ENCODE measurements at regions not wholly inside any gene's neighbourhood (a gene's known extent, or its start where the extent isn't known, plus 50 kb on each side); places are given as distances from the start of the nearest gene placed in this dataset.

DNA sequence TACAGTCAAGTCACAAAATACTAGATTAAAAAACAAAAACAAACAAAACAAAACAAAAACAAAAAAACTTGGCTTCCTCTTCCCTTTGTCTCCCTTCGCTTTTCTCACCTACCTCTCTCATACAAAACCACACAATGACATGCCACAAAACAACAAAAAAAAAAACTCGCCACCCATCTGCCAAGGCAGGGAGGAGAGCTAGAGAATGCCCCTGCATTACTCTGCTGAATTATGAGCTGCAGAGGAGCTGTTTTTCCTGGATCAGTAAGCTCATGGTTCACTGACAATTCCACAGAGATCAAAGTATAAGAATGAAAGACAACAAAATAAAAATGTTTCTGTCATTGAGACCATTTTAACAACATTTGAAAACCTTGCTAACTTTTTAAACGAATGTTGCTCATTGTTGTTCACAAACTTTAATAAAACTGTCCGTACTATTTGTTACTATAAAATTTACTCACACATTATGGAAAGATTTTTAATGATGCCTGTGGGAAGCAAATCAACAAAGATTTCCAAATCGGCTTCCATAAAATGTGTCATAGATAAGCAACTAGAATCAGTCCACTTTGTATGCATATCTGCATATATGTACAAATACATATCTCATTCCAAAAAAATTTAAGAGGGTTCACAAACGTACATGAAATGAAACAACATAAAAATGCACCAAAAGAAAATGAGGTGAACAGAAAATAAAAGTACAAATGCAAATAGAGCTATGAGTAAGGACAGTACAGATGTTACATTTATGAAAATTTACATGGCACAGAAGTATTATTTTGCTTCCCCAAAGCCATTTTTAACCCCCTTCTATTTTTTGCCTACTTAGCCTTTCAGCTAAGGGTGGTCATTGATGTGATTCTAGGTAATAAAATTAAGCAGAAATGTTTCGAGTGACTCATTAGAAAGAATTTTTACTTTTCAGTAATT is 252.4 kb upstream of the FAT4 start:
- no peak for DNase-seq
- no TSS peak for BruUV-seq (replicated peaks)

DNA sequence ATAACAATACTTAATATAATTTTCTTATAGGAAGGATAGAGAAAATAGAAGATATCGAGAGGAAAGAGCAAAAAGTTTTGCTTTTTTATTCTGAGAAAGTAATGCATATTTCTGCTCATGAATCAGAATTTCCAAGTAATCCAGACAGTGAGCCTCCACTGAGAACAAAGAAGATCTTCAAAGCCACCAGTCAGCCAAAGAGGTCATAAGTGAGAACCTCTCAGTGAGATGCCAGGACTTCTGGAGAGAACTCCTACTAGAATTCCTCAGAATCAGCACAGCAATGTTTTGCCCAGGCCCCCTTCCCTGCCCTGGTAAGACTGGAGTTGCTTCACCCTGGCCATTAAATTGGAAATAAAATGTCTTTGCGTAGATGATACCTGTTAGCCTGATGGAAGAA is 254.4 kb upstream of the FAT4 start:
- H3K4me1 ChIP-seq (replicated peaks; ENCODE audit: insufficient read depth): no peaks in the 10 kb centered on the region
- no peaks in the 10 kb centered on the region for H3K36me3 ChIP-seq (ENCODE audit: low read depth)
- no TSS peak for BruUV-seq (replicated peaks)
- peaks cover 7% of the 10 kb centered on the region; the same call in 1 of the 2 replicates for H3K9me2 ChIP-seq (ENCODE audit: insufficient read depth)
- H3K9me3 ChIP-seq (ENCODE audit: insufficient read depth, low read depth): no peaks in the 10 kb centered on the region; the same call in 1 of the 2 replicates
- no peaks in the 10 kb centered on the region for H4K20me1 ChIP-seq (ENCODE audit: insufficient read depth)
- TF ChIP-seq, protein P1, sequence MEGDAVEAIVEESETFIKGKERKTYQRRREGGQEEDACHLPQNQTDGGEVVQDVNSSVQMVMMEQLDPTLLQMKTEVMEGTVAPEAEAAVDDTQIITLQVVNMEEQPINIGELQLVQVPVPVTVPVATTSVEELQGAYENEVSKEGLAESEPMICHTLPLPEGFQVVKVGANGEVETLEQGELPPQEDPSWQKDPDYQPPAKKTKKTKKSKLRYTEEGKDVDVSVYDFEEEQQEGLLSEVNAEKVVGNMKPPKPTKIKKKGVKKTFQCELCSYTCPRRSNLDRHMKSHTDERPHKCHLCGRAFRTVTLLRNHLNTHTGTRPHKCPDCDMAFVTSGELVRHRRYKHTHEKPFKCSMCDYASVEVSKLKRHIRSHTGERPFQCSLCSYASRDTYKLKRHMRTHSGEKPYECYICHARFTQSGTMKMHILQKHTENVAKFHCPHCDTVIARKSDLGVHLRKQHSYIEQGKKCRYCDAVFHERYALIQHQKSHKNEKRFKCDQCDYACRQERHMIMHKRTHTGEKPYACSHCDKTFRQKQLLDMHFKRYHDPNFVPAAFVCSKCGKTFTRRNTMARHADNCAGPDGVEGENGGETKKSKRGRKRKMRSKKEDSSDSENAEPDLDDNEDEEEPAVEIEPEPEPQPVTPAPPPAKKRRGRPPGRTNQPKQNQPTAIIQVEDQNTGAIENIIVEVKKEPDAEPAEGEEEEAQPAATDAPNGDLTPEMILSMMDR (conservative IDR thresholded peaks at IDR 0.05): no peak
- no peak for TF ChIP-seq EZH2 (IDR thresholded peaks at IDR 0.05; ENCODE audit: low read depth)
- H3K4me2 ChIP-seq: no peak overlapping the region
- H3F3A ChIP-seq (ENCODE audit: insufficient read depth, low read depth): no peaks in the 10 kb centered on the region
- H3K27ac ChIP-seq: no peak overlapping the region
- DNase-seq: no peak
- no peak overlapping the region for H2AFZ ChIP-seq
- no peak overlapping the region for H3K4me3 ChIP-seq
- no peaks in the 10 kb centered on the region for H3K79me2 ChIP-seq (ENCODE audit: low read depth)
- ChIA-PET CTCF (no interaction called here), POLR2A (ENCODE audit: unreplicated experiment) (no interaction called here)
- no peaks in the 10 kb centered on the region for H3K27me3 ChIP-seq (ENCODE audit: insufficient read depth, low read depth)
- intact Hi-C loops (cut with micrococcal nuclease; ENCODE audit: unreplicated experiment): no loop called here

More for the DNA sequence above, 252.4 kb upstream of the FAT4 start:
- H3K79me2 ChIP-seq (ENCODE audit: low read depth): no peaks in the 10 kb centered on the region
- POLR2A ChIA-PET (ENCODE audit: unreplicated experiment): no interaction called here
- H3K9me2 ChIP-seq (ENCODE audit: insufficient read depth): peaks cover 7% of the 10 kb centered on the region; the same call in 1 of the 2 replicates
- TF ChIP-seq, protein P1 (conservative IDR thresholded peaks at IDR 0.05): no peak
- TF ChIP-seq EZH2 (IDR thresholded peaks at IDR 0.05; ENCODE audit: low read depth): no peak
- H2AFZ ChIP-seq: peak overlapping the region; percentile 7; the same call in 1 of the 2 replicates
- no peaks in the 10 kb centered on the region for H3K27me3 ChIP-seq (ENCODE audit: insufficient read depth, low read depth)
- H3K4me1 ChIP-seq (replicated peaks; ENCODE audit: insufficient read depth): no peaks in the 10 kb centered on the region
- H3K27ac ChIP-seq: no peak overlapping the region
- intact Hi-C loops (cut with micrococcal nuclease; ENCODE audit: unreplicated experiment): no loop called here
- no peak overlapping the region for H3K4me3 ChIP-seq
- H3K4me2 ChIP-seq: no peak overlapping the region
- no peaks in the 10 kb centered on the region for H3F3A ChIP-seq (ENCODE audit: insufficient read depth, low read depth)
- no peaks in the 10 kb centered on the region; the same call in 1 of the 2 replicates for H3K9me3 ChIP-seq (ENCODE audit: insufficient read depth, low read depth)
- no peaks in the 10 kb centered on the region for H3K36me3 ChIP-seq (ENCODE audit: low read depth)
- no peaks in the 10 kb centered on the region for H4K20me1 ChIP-seq (ENCODE audit: insufficient read depth)
- CTCF ChIA-PET: no interaction called here

DNA sequence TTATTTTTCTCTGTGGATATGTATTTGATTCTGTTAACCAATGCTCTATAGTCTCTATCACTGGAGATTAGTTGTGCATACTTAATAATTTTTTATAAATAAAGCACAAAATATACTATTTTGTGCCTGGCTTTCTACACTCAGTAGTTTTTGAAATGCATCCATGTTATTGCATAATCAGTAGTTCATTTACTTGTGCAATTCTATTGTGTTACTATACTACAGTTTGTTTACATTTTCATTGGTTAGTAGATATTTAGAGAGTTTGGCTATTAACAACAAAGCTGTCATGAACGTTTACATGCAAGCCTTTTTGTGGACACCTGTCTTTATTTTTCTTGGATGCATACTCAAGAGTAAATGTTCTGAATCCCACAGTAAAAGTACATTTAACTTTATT is 265.0 kb upstream of the FAT4 start:
- Histone ChIP-seq H3K4me2 (no peak overlapping the region), H3K79me2 (ENCODE audit: low read depth) (no peaks in the 10 kb centered on the region), H2AFZ (no peak overlapping the region), H3K9me2 (ENCODE audit: insufficient read depth) (0 out of 2 replicates have a peak, but pooled peaks cover 7% of the 10 kb centered on the region), H3K4me1 (replicated peaks; ENCODE audit: insufficient read depth) (no peaks in the 10 kb centered on the region), H3K36me3 (ENCODE audit: low read depth) (no peaks in the 10 kb centered on the region), H3K27ac (no peak overlapping the region), H3K27me3 (ENCODE audit: insufficient read depth, low read depth) (no peaks in the 10 kb centered on the region), H3K9me3 (ENCODE audit: insufficient read depth, low read depth) (no peaks in the 10 kb centered on the region), H3K4me3 (no peak overlapping the region), H3F3A (ENCODE audit: insufficient read depth, low read depth) (no peaks in the 10 kb centered on the region), H4K20me1 (ENCODE audit: insufficient read depth) (no peaks in the 10 kb centered on the region)
- CTCF ChIA-PET: no interaction called here
- POLR2A ChIA-PET (ENCODE audit: unreplicated experiment): no interaction called here
- no TSS peak for BruUV-seq (replicated peaks)
- TF ChIP-seq EZH2 (IDR thresholded peaks at IDR 0.05; ENCODE audit: low read depth): no peak
- TF ChIP-seq, protein P1 (conservative IDR thresholded peaks at IDR 0.05): no peak
- intact Hi-C loops (cut with micrococcal nuclease; ENCODE audit: unreplicated experiment): no loop called here
- no peak for DNase-seq
